Cardiac muscle cell (in vitro differentiated cells and primary cell): ENCODE measurements at regions not wholly inside any gene's neighbourhood (a gene's known extent, or its start where the extent isn't known, plus 50 kb on each side); places are given as distances from the start of the nearest gene placed in this dataset.

Experiments
- DNase-seq, 2 donors: peaks; one replicate each; pipeline versions ENCODE4 v3.0.0 to v3.0.0-alpha.2; 2010 to 2017; ENCODE audit warnings: low read depth in 1 of 2, low spot score in 1 of 2
- H3K27ac ChIP-seq: fragments of 200-600 bp; sonication (generic); 2 replicates; pipeline ENCODE4 v1.5.1; 2016
- H3K27me3 ChIP-seq: fragments of 200-600 bp; sonication (generic); 2 replicates; pipeline ENCODE4 v1.6.0; 2016; ENCODE audit warnings: control low read depth
- H3K36me3 ChIP-seq: fragments of 200-600 bp; sonication (generic); 2 replicates; pipeline ENCODE4 v1.5.1; 2016; ENCODE audit warnings: control low read depth
- H3K4me1 ChIP-seq: fragments of 200-600 bp; sonication (generic); 2 replicates; pipeline ENCODE4 v1.8.1; 2017; ENCODE audit warnings: low read depth, mild to moderate bottlenecking, mixed run types
- H3K4me3 ChIP-seq: fragments of 200-600 bp; sonication (generic); 2 replicates; pipeline ENCODE4 v1.5.1; 2016; ENCODE audit warnings: mild to moderate bottlenecking
- H3K9me3 ChIP-seq: fragments of 200-600 bp; sonication (generic); 2 replicates; pipeline ENCODE4 v1.5.1; 2017; ENCODE audit warnings: low read depth, mild to moderate bottlenecking, control low read depth
- CTCF ChIP-seq: IDR thresholded peaks from 2 replicates; pipeline ENCODE4 v1.5.1; 2012; ENCODE audit warnings: low read depth, mild to moderate bottlenecking, low read length

- Histone ChIP-seq H3K4me1 (no peaks in the 10 kb centered on the region), H3K4me3 (no peak overlapping the region), H3K36me3 (no peaks in the 10 kb centered on the region), H3K27me3 (no peaks in the 10 kb centered on the region), H3K9me3 (no peaks in the 10 kb centered on the region), H3K27ac (no peak overlapping the region)
- no peak for DNase-seq
- no peak for TF ChIP-seq CTCF
Measured at GRCh38 chr4:176565049-176565448, 227.7 kb downstream of the VEGFC start.

- peak; percentile 5 for TF ChIP-seq CTCF
- H3K36me3 ChIP-seq, result no peaks in the 10 kb centered on the region
- no peaks in the 10 kb centered on the region for H3K4me1 ChIP-seq
- no peak overlapping the region for H3K4me3 ChIP-seq
- DNase-seq, result no peak
- no peaks in the 10 kb centered on the region for H3K27me3 ChIP-seq
- no peaks in the 10 kb centered on the region for H3K9me3 ChIP-seq
- no peak overlapping the region for H3K27ac ChIP-seq
Measured at GRCh38 chr4:176566769-176567168, 226.0 kb downstream of the VEGFC start.

GRCh38 chr4:176568238-176568637 is 224.5 kb downstream of the VEGFC start:
- Histone ChIP-seq H3K4me1 (no peaks in the 10 kb centered on the region), H3K27me3 (no peaks in the 10 kb centered on the region), H3K27ac (no peak overlapping the region), H3K36me3 (no peaks in the 10 kb centered on the region), H3K9me3 (no peaks in the 10 kb centered on the region), H3K4me3 (no peak overlapping the region)
- no peak for DNase-seq
- TF ChIP-seq CTCF, result no peak

- H3K4me3 ChIP-seq, result no peak overlapping the region
- peak; percentile 9 for TF ChIP-seq CTCF
- H3K27me3 ChIP-seq, result no peaks in the 10 kb centered on the region
- no peaks in the 10 kb centered on the region for H3K36me3 ChIP-seq
- H3K9me3 ChIP-seq, result no peaks in the 10 kb centered on the region
- no peaks in the 10 kb centered on the region for H3K4me1 ChIP-seq
- H3K27ac ChIP-seq, result no peak overlapping the region
- no peak for DNase-seq
Measured at GRCh38 chr4:176569301-176569700, 223.4 kb downstream of the VEGFC start.

GRCh38 chr4:176571206-176571605 is 221.5 kb downstream of the VEGFC start:
- no peaks in the 10 kb centered on the region for H3K4me1 ChIP-seq
- no peaks in the 10 kb centered on the region for H3K27me3 ChIP-seq
- TF ChIP-seq CTCF, result no peak

More at GRCh38 chr4:176571206-176571605, 221.5 kb downstream of the VEGFC start:
- no peak for DNase-seq
- Histone ChIP-seq H3K36me3 (no peaks in the 10 kb centered on the region), H3K27ac (no peak overlapping the region), H3K4me3 (no peak overlapping the region), H3K9me3 (no peaks in the 10 kb centered on the region)
